WTC11 (cell line): ENCODE measurements at regions not wholly inside any gene's neighbourhood (a gene's known extent, or its start where the extent isn't known, plus 50 kb on each side); places are given as distances from the start of the nearest gene placed in this dataset.

Experiments used
- ATAC-seq: fragments of 200-7000 bp; cut with Tn5 transposase; 2 replicates; pipeline ENCODE4 v1.10.0; 2021; ENCODE audit warnings: mild to moderate bottlenecking, moderate library complexity
- CTCF ChIA-PET: fragments of 300-600 bp; sonication (Branson Sonifier 250); formaldehyde crosslinking; loops from one replicate; lab custom pipeline; 2021; ENCODE audit warnings: antibody characterized with exemption; lab: Charles Lee
- POLR2A ChIA-PET: fragments of 350-600 bp; sonication (Branson Sonifier 250); formaldehyde crosslinking; loops from one replicate; lab custom pipeline; 2021; ENCODE audit warnings: antibody characterized with exemption; lab: Charles Lee
- DNase-seq: peaks from one replicate; pipeline ENCODE4 v3.0.0; 2021; ENCODE audit warnings: low spot score
- H3K27ac Mint-ChIP-seq: 2 replicates; pipeline ENCODE4 v1.8.0; 2021; ENCODE audit warnings: mixed read lengths
- H3K27me3 Mint-ChIP-seq: 2 replicates; pipeline ENCODE4 v1.8.0; 2021; ENCODE audit warnings: low read depth, mild to moderate bottlenecking, moderate library complexity, mixed read lengths
- H3K36me3 Mint-ChIP-seq: 2 replicates; pipeline ENCODE4 v1.8.0; 2021; ENCODE audit warnings: mixed read lengths
- H3K4me1 Mint-ChIP-seq: 2 replicates; pipeline ENCODE4 v1.8.0; 2022; ENCODE audit warnings: mixed read lengths
- H3K4me3 Mint-ChIP-seq: 2 replicates; pipeline ENCODE4 v1.8.0; 2021; ENCODE audit warnings: mild to moderate bottlenecking, moderate library complexity, mixed read lengths
- H3K9me3 Mint-ChIP-seq: 2 replicates; pipeline ENCODE4 v1.8.0; 2021; ENCODE audit warnings: mixed read lengths
- EMX1 ChIP-seq: fragments of 250-450 bp; sonication (Bioruptor Pico); IDR thresholded peaks from 2 replicates; pipeline ENCODE4 v1.8.0; 2021; ENCODE audit warnings: mild to moderate bottlenecking
- ETV6 ChIP-seq: sonication (generic); formaldehyde crosslinking; IDR thresholded peaks from 2 replicates; pipeline ENCODE4 v1.8.1; 2022; ENCODE audit warnings: mild to moderate bottlenecking, missing genetic modification reagents
- FOXK1 ChIP-seq: sonication (generic); formaldehyde crosslinking; IDR thresholded peaks from 2 replicates; pipeline ENCODE4 v1.8.0; 2022; ENCODE audit warnings: mild to moderate bottlenecking, moderate library complexity, missing genetic modification reagents
- FOXP1 ChIP-seq: sonication (generic); formaldehyde crosslinking; IDR thresholded peaks from 2 replicates; pipeline ENCODE4 v1.8.0; 2022; ENCODE audit warnings: missing genetic modification reagents, mild to moderate bottlenecking, moderate library complexity, borderline replicate concordance
- NR2C2 ChIP-seq: sonication (generic); formaldehyde crosslinking; IDR thresholded peaks from 2 replicates; pipeline ENCODE4 v1.8.0; 2022; ENCODE audit warnings: mild to moderate bottlenecking, missing genetic modification reagents
- ZBTB21 ChIP-seq: sonication (generic); formaldehyde crosslinking; IDR thresholded peaks from 2 replicates; pipeline ENCODE4 v1.8.1; 2023; ENCODE audit warnings: mild to moderate bottlenecking, missing genetic modification reagents, borderline replicate concordance
- ZNF138 ChIP-seq: sonication (generic); formaldehyde crosslinking; conservative IDR thresholded peaks from 2 replicates; pipeline ENCODE4 v1.8.1; 2022; ENCODE audit warnings: mild to moderate bottlenecking, moderate library complexity, missing genetic modification reagents
- ZNF671 ChIP-seq: fragments of 250-450 bp; sonication (Bioruptor Pico); IDR thresholded peaks from 2 replicates; pipeline ENCODE4 v1.8.0; 2021; ENCODE audit warnings: mild to moderate bottlenecking
- TF ChIP-seq, protein P1 (sequence below): sonication (generic); formaldehyde crosslinking; IDR thresholded peaks from 2 replicates; pipeline ENCODE4 v1.8.1; 2023; ENCODE audit warnings: mild to moderate bottlenecking, missing genetic modification reagents
- TF ChIP-seq, protein P2 (sequence below): sonication (generic); formaldehyde crosslinking; IDR thresholded peaks from 2 replicates; pipeline ENCODE4 v1.8.1; 2022; ENCODE audit warnings: mild to moderate bottlenecking, missing genetic modification reagents, moderate library complexity, borderline replicate concordance
- TF ChIP-seq, protein P3 (sequence below): sonication (generic); formaldehyde crosslinking; IDR thresholded peaks from 2 replicates; pipeline ENCODE4 v1.8.1; 2023; ENCODE audit warnings: mild to moderate bottlenecking, missing genetic modification reagents
- TF ChIP-seq, protein P4 (sequence below): fragments of 250-450 bp; sonication (Bioruptor Pico); IDR thresholded peaks from 2 replicates; pipeline ENCODE4 v2.1.2; 2022; ENCODE audit warnings: mild to moderate bottlenecking, moderate library complexity
- TF ChIP-seq, protein P5 (sequence below): fragments of 250-450 bp; sonication (Bioruptor Pico); conservative IDR thresholded peaks from 2 replicates; pipeline ENCODE4 v1.9.0; 2021; ENCODE audit warnings: mild to moderate bottlenecking
- TF ChIP-seq, protein P6 (sequence below): sonication (generic); formaldehyde crosslinking; conservative IDR thresholded peaks from 2 replicates; pipeline ENCODE4 v1.8.1; 2023; ENCODE audit warnings: mild to moderate bottlenecking, low read depth, missing genetic modification reagents, moderate library complexity
- TF ChIP-seq, protein P7 (sequence below): fragments of 250-450 bp; sonication (Bioruptor Pico); IDR thresholded peaks from 2 replicates; pipeline ENCODE4 v1.8.0; 2021; ENCODE audit warnings: mild to moderate bottlenecking
- TF ChIP-seq, protein P8 (sequence below): sonication (generic); formaldehyde crosslinking; IDR thresholded peaks from 2 replicates; pipeline ENCODE4 v1.8.0; 2022; ENCODE audit warnings: mild to moderate bottlenecking, missing genetic modification reagents
- TF ChIP-seq, protein P9 (sequence below): sonication (generic); formaldehyde crosslinking; IDR thresholded peaks from 2 replicates; pipeline ENCODE4 v1.8.1; 2023; ENCODE audit warnings: mild to moderate bottlenecking, missing genetic modification reagents, borderline replicate concordance
- TF ChIP-seq, protein P10 (sequence below): fragments of 250-450 bp; sonication (Bioruptor Pico); IDR thresholded peaks from 2 replicates; pipeline ENCODE4 v1.9.0; 2021; ENCODE audit warnings: mild to moderate bottlenecking

DNA sequence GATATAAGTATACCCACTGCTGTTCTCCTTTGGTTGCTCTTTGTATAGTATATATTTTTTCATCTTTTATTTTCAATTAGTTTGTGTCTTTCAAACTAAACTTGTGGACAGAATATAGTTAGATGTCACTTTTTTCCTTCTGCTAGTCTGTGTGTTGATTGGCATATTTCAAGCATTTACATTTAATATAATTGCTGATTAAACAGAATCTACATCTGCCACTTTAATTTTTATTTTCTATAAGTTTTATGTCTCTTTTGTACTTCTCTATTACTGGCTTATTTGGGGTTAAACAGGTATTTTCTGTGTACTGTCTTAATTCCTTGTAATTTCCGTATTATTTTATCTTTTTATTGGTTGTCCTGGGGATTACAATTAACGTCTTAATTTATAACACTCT, 74.4 kb upstream of the CHODL start:
- POLR2A ChIA-PET = no interaction called here
- Mint-ChIP-seq H3K4me1 (no peaks in the 10 kb centered on the region), H3K4me3 (no peak overlapping the region), H3K27me3 (no peaks in the 10 kb centered on the region), H3K9me3 (0 out of 2 replicates have a peak, but pooled peaks cover 10% of the 10 kb centered on the region), H3K36me3 (no peaks in the 10 kb centered on the region), H3K27ac (no peak overlapping the region)
- DNase-seq = no peak
- CTCF ChIA-PET = no interaction called here
- ATAC-seq = no peak
- TF ChIP-seq, protein P1, sequence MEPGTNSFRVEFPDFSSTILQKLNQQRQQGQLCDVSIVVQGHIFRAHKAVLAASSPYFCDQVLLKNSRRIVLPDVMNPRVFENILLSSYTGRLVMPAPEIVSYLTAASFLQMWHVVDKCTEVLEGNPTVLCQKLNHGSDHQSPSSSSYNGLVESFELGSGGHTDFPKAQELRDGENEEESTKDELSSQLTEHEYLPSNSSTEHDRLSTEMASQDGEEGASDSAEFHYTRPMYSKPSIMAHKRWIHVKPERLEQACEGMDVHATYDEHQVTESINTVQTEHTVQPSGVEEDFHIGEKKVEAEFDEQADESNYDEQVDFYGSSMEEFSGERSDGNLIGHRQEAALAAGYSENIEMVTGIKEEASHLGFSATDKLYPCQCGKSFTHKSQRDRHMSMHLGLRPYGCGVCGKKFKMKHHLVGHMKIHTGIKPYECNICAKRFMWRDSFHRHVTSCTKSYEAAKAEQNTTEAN (CRISPR knock-in tag) = no peak
- TF ChIP-seq, protein P2, sequence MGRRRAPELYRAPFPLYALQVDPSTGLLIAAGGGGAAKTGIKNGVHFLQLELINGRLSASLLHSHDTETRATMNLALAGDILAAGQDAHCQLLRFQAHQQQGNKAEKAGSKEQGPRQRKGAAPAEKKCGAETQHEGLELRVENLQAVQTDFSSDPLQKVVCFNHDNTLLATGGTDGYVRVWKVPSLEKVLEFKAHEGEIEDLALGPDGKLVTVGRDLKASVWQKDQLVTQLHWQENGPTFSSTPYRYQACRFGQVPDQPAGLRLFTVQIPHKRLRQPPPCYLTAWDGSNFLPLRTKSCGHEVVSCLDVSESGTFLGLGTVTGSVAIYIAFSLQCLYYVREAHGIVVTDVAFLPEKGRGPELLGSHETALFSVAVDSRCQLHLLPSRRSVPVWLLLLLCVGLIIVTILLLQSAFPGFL (CRISPR knock-in tag) = no peak
- no peak for TF ChIP-seq ETV6 (CRISPR knock-in tag)
- TF ChIP-seq NR2C2 (CRISPR knock-in tag) = no peak
- TF ChIP-seq, protein P3, sequence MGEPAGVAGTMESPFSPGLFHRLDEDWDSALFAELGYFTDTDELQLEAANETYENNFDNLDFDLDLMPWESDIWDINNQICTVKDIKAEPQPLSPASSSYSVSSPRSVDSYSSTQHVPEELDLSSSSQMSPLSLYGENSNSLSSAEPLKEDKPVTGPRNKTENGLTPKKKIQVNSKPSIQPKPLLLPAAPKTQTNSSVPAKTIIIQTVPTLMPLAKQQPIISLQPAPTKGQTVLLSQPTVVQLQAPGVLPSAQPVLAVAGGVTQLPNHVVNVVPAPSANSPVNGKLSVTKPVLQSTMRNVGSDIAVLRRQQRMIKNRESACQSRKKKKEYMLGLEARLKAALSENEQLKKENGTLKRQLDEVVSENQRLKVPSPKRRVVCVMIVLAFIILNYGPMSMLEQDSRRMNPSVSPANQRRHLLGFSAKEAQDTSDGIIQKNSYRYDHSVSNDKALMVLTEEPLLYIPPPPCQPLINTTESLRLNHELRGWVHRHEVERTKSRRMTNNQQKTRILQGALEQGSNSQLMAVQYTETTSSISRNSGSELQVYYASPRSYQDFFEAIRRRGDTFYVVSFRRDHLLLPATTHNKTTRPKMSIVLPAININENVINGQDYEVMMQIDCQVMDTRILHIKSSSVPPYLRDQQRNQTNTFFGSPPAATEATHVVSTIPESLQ (CRISPR knock-in tag) = no peak
- TF ChIP-seq, protein P4, sequence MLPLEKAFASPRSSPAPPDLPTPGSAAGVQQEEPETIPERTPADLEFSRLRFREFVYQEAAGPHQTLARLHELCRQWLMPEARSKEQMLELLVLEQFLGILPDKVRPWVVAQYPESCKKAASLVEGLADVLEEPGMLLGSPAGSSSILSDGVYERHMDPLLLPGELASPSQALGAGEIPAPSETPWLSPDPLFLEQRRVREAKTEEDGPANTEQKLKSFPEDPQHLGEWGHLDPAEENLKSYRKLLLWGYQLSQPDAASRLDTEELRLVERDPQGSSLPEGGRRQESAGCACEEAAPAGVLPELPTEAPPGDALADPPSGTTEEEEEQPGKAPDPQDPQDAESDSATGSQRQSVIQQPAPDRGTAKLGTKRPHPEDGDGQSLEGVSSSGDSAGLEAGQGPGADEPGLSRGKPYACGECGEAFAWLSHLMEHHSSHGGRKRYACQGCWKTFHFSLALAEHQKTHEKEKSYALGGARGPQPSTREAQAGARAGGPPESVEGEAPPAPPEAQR (CRISPR knock-in tag) = no peak
- TF ChIP-seq FOXP1 (CRISPR knock-in tag) = no peak
- no peak for TF ChIP-seq FOXK1 (CRISPR knock-in tag)
- TF ChIP-seq, protein P5, sequence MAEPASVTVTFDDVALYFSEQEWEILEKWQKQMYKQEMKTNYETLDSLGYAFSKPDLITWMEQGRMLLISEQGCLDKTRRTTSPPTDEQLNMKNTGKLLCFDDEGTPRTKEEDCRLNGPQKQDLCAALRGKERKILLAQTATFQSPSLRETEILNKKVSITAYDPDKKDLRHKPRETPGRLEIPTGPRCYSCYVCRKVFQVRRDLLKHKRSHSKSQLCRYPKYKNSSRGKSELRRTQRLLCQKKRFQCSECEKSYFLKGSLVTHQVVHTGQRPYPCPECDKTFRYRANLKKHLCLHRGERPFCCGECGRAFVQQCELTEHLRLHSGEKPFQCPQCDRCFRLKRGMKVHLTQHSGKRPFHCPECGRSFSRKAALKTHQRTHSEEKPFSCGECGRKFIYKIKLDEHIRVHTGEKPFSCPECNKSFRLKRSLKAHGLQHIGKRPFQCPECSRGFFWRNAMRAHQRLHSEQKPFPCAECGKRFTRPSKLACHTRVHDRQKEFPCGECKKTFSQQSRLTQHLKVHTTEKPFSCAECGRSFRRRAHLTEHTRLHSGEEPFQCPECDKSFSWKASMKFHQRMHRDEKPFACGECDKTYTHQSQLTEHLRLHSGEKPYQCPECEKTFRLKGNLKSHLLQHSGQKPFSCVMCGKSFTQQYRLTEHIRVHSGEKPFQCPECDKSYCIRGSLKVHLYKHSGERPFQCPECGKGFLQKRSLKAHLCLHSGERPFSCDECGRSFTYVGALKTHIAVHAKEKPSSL = no peak
- TF ChIP-seq, protein P6, sequence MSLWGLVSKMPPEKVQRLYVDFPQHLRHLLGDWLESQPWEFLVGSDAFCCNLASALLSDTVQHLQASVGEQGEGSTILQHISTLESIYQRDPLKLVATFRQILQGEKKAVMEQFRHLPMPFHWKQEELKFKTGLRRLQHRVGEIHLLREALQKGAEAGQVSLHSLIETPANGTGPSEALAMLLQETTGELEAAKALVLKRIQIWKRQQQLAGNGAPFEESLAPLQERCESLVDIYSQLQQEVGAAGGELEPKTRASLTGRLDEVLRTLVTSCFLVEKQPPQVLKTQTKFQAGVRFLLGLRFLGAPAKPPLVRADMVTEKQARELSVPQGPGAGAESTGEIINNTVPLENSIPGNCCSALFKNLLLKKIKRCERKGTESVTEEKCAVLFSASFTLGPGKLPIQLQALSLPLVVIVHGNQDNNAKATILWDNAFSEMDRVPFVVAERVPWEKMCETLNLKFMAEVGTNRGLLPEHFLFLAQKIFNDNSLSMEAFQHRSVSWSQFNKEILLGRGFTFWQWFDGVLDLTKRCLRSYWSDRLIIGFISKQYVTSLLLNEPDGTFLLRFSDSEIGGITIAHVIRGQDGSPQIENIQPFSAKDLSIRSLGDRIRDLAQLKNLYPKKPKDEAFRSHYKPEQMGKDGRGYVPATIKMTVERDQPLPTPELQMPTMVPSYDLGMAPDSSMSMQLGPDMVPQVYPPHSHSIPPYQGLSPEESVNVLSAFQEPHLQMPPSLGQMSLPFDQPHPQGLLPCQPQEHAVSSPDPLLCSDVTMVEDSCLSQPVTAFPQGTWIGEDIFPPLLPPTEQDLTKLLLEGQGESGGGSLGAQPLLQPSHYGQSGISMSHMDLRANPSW (CRISPR knock-in tag) = no peak
- no peak for TF ChIP-seq ZBTB21
- TF ChIP-seq ZNF671 = no peak
- TF ChIP-seq, protein P7, sequence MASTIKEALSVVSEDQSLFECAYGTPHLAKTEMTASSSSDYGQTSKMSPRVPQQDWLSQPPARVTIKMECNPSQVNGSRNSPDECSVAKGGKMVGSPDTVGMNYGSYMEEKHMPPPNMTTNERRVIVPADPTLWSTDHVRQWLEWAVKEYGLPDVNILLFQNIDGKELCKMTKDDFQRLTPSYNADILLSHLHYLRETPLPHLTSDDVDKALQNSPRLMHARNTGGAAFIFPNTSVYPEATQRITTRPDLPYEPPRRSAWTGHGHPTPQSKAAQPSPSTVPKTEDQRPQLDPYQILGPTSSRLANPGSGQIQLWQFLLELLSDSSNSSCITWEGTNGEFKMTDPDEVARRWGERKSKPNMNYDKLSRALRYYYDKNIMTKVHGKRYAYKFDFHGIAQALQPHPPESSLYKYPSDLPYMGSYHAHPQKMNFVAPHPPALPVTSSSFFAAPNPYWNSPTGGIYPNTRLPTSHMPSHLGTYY (CRISPR knock-in tag) = no peak
- TF ChIP-seq ZNF138 (CRISPR knock-in tag) = no peak
- no peak for TF ChIP-seq EMX1 (CRISPR knock-in tag)
- TF ChIP-seq, protein P8, sequence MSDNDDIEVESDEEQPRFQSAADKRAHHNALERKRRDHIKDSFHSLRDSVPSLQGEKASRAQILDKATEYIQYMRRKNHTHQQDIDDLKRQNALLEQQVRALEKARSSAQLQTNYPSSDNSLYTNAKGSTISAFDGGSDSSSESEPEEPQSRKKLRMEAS = no peak
- TF ChIP-seq, protein P9, sequence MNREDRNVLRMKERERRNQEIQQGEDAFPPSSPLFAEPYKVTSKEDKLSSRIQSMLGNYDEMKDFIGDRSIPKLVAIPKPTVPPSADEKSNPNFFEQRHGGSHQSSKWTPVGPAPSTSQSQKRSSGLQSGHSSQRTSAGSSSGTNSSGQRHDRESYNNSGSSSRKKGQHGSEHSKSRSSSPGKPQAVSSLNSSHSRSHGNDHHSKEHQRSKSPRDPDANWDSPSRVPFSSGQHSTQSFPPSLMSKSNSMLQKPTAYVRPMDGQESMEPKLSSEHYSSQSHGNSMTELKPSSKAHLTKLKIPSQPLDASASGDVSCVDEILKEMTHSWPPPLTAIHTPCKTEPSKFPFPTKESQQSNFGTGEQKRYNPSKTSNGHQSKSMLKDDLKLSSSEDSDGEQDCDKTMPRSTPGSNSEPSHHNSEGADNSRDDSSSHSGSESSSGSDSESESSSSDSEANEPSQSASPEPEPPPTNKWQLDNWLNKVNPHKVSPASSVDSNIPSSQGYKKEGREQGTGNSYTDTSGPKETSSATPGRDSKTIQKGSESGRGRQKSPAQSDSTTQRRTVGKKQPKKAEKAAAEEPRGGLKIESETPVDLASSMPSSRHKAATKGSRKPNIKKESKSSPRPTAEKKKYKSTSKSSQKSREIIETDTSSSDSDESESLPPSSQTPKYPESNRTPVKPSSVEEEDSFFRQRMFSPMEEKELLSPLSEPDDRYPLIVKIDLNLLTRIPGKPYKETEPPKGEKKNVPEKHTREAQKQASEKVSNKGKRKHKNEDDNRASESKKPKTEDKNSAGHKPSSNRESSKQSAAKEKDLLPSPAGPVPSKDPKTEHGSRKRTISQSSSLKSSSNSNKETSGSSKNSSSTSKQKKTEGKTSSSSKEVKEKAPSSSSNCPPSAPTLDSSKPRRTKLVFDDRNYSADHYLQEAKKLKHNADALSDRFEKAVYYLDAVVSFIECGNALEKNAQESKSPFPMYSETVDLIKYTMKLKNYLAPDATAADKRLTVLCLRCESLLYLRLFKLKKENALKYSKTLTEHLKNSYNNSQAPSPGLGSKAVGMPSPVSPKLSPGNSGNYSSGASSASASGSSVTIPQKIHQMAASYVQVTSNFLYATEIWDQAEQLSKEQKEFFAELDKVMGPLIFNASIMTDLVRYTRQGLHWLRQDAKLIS = no peak
- TF ChIP-seq, protein P10, sequence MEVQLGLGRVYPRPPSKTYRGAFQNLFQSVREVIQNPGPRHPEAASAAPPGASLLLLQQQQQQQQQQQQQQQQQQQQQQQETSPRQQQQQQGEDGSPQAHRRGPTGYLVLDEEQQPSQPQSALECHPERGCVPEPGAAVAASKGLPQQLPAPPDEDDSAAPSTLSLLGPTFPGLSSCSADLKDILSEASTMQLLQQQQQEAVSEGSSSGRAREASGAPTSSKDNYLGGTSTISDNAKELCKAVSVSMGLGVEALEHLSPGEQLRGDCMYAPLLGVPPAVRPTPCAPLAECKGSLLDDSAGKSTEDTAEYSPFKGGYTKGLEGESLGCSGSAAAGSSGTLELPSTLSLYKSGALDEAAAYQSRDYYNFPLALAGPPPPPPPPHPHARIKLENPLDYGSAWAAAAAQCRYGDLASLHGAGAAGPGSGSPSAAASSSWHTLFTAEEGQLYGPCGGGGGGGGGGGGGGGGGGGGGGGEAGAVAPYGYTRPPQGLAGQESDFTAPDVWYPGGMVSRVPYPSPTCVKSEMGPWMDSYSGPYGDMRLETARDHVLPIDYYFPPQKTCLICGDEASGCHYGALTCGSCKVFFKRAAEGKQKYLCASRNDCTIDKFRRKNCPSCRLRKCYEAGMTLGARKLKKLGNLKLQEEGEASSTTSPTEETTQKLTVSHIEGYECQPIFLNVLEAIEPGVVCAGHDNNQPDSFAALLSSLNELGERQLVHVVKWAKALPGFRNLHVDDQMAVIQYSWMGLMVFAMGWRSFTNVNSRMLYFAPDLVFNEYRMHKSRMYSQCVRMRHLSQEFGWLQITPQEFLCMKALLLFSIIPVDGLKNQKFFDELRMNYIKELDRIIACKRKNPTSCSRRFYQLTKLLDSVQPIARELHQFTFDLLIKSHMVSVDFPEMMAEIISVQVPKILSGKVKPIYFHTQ = no peak
